ENCODE measurements at regions not wholly inside any gene's neighbourhood (a gene's known extent, or its start where the extent isn't known, plus 50 kb on each side); places are given as distances from the start of the nearest gene placed in this dataset.

DNA sequence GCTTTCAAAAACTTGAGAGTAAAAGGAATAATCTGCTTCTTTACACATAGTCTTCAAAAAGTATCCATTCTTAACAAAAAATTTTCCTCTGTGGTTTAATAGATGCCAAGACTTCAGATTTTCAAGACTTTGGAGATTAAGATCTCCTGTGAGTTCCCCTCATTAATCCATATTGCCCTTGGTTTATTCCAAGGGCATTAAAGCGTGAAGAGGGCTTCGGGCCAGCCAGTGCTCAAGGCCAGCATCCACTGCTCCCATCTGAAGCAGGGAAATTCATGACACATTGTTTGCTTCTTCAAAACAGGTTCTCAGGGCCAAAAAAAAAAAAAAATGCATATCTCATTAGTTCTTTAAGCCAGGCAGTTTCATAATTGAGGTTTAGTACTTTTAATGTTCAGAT lies 137.3 kb upstream of the RHOBTB1 start:
- DNase-seq (ENCODE audit: low spot score): no peak
- in situ Hi-C loops (cut with MboI; ENCODE audit: low sequenced_read_pairs, unreplicated experiment): no loop called here
- TF ChIP-seq, protein P1, sequence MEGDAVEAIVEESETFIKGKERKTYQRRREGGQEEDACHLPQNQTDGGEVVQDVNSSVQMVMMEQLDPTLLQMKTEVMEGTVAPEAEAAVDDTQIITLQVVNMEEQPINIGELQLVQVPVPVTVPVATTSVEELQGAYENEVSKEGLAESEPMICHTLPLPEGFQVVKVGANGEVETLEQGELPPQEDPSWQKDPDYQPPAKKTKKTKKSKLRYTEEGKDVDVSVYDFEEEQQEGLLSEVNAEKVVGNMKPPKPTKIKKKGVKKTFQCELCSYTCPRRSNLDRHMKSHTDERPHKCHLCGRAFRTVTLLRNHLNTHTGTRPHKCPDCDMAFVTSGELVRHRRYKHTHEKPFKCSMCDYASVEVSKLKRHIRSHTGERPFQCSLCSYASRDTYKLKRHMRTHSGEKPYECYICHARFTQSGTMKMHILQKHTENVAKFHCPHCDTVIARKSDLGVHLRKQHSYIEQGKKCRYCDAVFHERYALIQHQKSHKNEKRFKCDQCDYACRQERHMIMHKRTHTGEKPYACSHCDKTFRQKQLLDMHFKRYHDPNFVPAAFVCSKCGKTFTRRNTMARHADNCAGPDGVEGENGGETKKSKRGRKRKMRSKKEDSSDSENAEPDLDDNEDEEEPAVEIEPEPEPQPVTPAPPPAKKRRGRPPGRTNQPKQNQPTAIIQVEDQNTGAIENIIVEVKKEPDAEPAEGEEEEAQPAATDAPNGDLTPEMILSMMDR (IDR thresholded peaks at IDR 0.05; ENCODE audit: borderline replicate concordance, control extremely low read depth, extremely low read depth, insufficient read depth, missing control alignments): no peak

DNA sequence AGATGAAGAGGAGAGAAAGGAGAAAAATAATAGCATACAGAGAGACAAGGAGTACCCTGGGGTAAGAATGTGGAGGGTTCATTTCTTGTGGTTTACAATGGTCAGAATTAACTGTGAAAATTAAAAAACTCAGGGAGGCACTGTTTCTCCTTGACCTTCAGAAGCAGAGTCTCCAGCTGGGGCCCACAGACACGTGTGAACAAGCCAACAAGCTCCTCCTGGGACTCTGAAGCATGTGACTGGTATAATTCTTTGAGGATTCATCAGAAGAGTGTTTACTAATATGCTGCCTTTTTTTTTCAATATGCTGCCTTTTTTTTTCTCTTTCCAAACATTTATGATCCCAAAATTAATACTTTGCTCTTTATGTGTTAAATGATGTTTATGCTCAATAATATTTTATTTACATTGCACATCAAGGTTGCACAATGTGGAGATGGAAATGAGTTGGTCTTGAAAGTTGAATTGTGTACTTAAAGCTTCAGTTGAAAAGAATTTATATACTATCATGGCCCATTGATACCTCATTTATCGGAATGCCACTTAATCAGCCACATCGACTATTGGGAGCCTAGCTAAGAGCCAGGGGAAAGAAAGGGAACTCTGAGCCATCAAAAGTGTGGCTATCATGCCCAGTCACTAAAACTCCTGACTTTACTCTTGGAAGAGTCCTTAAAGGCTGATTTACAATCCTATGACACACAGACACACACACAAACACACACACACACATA lies 134.7 kb upstream of the RHOBTB1 start:
- DNase-seq (ENCODE audit: low spot score): no peak
- in situ Hi-C loops (cut with MboI; ENCODE audit: low sequenced_read_pairs, unreplicated experiment): no loop called here
- TF ChIP-seq, protein P1 (IDR thresholded peaks at IDR 0.05; ENCODE audit: borderline replicate concordance, control extremely low read depth, extremely low read depth, insufficient read depth, missing control alignments): no peak

DNA sequence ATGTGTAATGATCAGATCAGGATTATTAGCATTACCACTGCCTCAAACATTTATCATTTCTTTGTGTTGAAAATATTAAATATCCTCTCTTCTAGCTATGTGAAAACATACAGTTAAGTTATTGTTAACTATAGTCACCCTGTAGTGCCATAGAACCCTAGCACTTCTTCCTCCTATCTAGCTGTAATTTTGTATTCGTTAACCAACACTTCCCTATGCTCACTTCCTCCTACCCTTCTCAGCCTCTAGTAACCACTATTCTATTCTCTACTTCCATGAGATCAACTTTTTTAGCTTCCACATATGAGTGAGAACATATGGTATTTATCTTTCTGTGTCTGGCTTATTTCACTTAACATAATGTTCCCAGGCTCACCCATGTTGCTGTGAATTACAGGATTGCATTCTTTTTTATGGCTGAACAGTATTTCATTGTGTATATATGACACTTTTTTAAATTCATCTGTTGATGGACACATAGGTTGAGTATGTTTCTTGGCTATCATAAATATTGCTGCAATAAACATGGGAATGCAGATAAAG lies 132.7 kb upstream of the RHOBTB1 start:
- in situ Hi-C loops (cut with MboI; ENCODE audit: low sequenced_read_pairs, unreplicated experiment): no loop called here
- DNase-seq (ENCODE audit: low spot score): no peak
- TF ChIP-seq, protein P1 (IDR thresholded peaks at IDR 0.05; ENCODE audit: borderline replicate concordance, control extremely low read depth, extremely low read depth, insufficient read depth, missing control alignments): no peak

DNA sequence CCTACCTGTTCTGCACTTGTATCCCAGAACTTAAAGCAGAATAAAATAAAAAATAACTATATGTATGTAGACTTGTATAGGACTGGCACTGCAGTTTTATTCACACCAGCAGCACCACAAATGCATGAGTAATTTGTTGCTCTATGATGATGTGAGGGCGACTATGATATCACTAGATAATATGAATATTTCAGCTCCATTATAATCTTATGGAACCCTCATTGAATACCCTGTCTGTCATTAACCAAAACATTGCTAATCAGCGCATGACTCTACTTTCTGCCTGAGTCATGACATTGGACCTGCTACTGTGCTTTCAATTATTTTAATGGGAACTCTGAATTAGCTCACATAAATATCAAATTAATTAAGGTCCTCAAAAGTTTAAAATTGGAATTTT lies 129.4 kb upstream of the RHOBTB1 start:
- in situ Hi-C loops (cut with MboI; ENCODE audit: low sequenced_read_pairs, unreplicated experiment): no loop called here
- TF ChIP-seq, protein P1 (IDR thresholded peaks at IDR 0.05; ENCODE audit: borderline replicate concordance, control extremely low read depth, extremely low read depth, insufficient read depth, missing control alignments): no peak
- no peak for DNase-seq (ENCODE audit: low spot score)

DNA sequence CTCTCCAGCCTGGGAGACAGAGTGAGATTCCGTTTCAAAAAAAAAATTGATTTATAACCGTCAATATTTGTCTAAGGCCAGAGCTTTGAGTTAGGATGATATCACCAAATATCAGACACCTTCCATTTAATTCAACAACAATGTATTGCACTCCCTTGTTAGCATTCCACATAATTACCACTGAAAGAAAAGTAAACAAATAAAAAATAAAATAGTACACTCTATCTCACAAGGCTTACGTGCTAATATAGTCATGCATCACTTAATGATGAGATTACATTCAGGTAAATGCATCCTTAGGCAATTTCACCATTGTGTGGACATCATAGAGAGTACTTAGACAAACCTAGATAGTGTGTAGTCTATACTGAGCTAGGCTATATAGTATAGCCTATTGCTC lies 127.6 kb upstream of the RHOBTB1 start:
- TF ChIP-seq, protein P1 (IDR thresholded peaks at IDR 0.05; ENCODE audit: borderline replicate concordance, control extremely low read depth, extremely low read depth, insufficient read depth, missing control alignments): no peak
- no peak for DNase-seq (ENCODE audit: low spot score)
- in situ Hi-C loops (cut with MboI; ENCODE audit: low sequenced_read_pairs, unreplicated experiment): no loop called here

DNA sequence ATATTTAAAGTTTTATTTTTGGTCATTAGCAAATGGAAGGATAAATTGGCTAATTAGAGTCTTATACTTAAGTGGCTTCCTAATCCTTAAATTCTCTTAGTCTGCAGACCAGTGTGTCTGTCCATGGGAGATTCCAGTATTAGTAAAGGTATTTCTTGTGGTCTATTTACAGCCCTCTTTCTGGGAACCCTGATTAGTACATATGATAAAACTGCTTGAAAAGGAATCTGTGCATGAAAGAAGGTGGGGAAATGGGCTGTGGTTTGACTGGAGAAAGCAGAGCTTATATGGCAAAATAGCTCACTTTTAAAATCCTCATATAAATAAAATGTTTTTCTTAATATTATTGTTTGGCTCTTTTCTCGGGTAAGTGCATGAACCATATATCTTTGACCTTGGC lies 124.5 kb upstream of the RHOBTB1 start:
- no peak for DNase-seq (ENCODE audit: low spot score)
- in situ Hi-C loops (cut with MboI; ENCODE audit: low sequenced_read_pairs, unreplicated experiment): no loop called here

More for the DNA sequence above, 124.5 kb upstream of the RHOBTB1 start:
- TF ChIP-seq, protein P1 (IDR thresholded peaks at IDR 0.05; ENCODE audit: borderline replicate concordance, control extremely low read depth, extremely low read depth, insufficient read depth, missing control alignments): no peak
